Head of caudate nucleus (tissue), 42 donors: ENCODE measurements at regions not wholly inside any gene's neighbourhood (a gene's known extent, or its start where the extent isn't known, plus 50 kb on each side); places are given as distances from the start of the nearest gene placed in this dataset.

Experiments
- DNase-seq, 42 donors: peaks; one replicate each; pipeline versions ENCODE4 v3.0.0 to v3.0.0-alpha.2; 2020 to 2021; ENCODE audit warnings: mixed read lengths in 7 of 42
- intact Hi-C: fragments of 100-400 bp; cut with DNase I; formaldehyde crosslinking; loops from one replicate; pipeline ENCODE4 v1.15.0; 2022

GRCh38 chr16:65888201-65888600, 478.3 kb upstream of the CDH5 start:
- no peak for DNase-seq
- intact Hi-C loops, result no loop called here

- intact Hi-C loops, result no loop called here
- no peak for DNase-seq
Observed at GRCh38 chr16:65884018-65884417, 482.5 kb upstream of the CDH5 start.

GRCh38 chr16:65878347-65878746, 488.1 kb upstream of the CDH5 start:
- no peak for DNase-seq
- intact Hi-C loops, result no loop called here

GRCh38 chr16:65876624-65877023, 489.9 kb upstream of the CDH5 start:
- intact Hi-C loops, result no loop called here
- no peak for DNase-seq

GRCh38 chr16:65876056-65876408, 490.5 kb upstream of the CDH5 start:
- DNase-seq, result no peak
- intact Hi-C loops, result no loop called here

GRCh38 chr16:65875381-65876055, 491.0 kb upstream of the CDH5 start:
- no peak for DNase-seq
- intact Hi-C loops, result no loop called here

GRCh38 chr16:65869261-65869660, 497.2 kb upstream of the CDH5 start:
- intact Hi-C loops, result no loop called here
- DNase-seq, result no peak

- DNase-seq, result no peak
- intact Hi-C loops, result no loop called here
Observed at GRCh38 chr16:65867276-65867960, 499.1 kb upstream of the CDH5 start.

- DNase-seq, result no peak
- intact Hi-C loops, result no loop called here
Observed at GRCh38 chr16:65863236-65863635, 503.3 kb upstream of the CDH5 start.

GRCh38 chr16:65861131-65861731, 505.3 kb upstream of the CDH5 start:
- DNase-seq, result no peak
- intact Hi-C loops, result no loop called here

GRCh38 chr16:65855171-65856145, 511.0 kb upstream of the CDH5 start:
- no peak for DNase-seq
- intact Hi-C loops, result no loop called here

GRCh38 chr16:65846210-65846602, 520.3 kb upstream of the CDH5 start:
- no peak for DNase-seq
- intact Hi-C loops, result no loop called here

GRCh38 chr16:65845466-65846209, 520.9 kb upstream of the CDH5 start:
- DNase-seq, result no peak
- intact Hi-C loops, result no loop called here

GRCh38 chr16:65843941-65844340, 522.5 kb upstream of the CDH5 start:
- intact Hi-C loops, result no loop called here
- no peak for DNase-seq

GRCh38 chr16:65842067-65842466, 524.4 kb upstream of the CDH5 start:
- intact Hi-C loops, result no loop called here
- DNase-seq, result no peak

- intact Hi-C loops, result no loop called here
- no peak for DNase-seq
Observed at GRCh38 chr16:65838001-65838400, 528.5 kb upstream of the CDH5 start.

GRCh38 chr16:65837464-65837863, 529.0 kb upstream of the CDH5 start:
- no peak for DNase-seq
- intact Hi-C loops, result no loop called here

- intact Hi-C loops, result no loop called here
- no peak for DNase-seq
Observed at GRCh38 chr16:65834688-65835087, 531.8 kb upstream of the CDH5 start.
